ENCODE measurements at regions not wholly inside any gene's neighbourhood (a gene's known extent, or its start where the extent isn't known, plus 50 kb on each side); places are given as distances from the start of the nearest gene placed in this dataset.

DNA sequence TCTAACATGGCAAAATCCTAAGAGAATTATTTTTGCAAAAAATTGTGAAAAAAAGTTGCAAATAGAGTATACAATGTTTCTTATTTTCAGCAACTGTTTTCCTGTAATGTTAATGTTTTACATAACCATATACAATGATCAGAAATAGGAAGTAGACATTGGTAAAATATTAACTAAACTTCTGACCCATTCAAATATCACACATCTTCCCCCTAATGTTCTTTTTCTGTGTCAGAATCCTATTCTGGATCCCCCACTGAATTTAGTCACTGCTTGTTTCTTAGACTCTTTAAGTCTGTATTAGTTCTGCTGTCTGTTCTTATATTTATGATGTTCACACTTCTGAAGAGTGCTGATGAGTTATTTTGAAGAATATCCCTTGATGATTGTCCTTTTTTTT, 62.0 kb downstream of the HFE start:
- Histone ChIP-seq H3K4me1 (ENCODE audit: control insufficient read depth, insufficient read depth, low read length) (no peaks in the 10 kb centered on the region), H3K9me3 (ENCODE audit: control insufficient read depth, low read length) (no peaks in the 10 kb centered on the region), H3K9ac (ENCODE audit: low read length) (no peak overlapping the region), H3K4me3 (ENCODE audit: low read length) (no peak overlapping the region), H3K27me3 (replicated peaks; ENCODE audit: control insufficient read depth, insufficient read depth, low read length) (no peaks in the 10 kb centered on the region), H3K36me3 (ENCODE audit: control insufficient read depth, insufficient read depth, low read length, severe bottlenecking) (no peaks in the 10 kb centered on the region)
- no peak for DNase-seq (ENCODE audit: low read depth)

DNA sequence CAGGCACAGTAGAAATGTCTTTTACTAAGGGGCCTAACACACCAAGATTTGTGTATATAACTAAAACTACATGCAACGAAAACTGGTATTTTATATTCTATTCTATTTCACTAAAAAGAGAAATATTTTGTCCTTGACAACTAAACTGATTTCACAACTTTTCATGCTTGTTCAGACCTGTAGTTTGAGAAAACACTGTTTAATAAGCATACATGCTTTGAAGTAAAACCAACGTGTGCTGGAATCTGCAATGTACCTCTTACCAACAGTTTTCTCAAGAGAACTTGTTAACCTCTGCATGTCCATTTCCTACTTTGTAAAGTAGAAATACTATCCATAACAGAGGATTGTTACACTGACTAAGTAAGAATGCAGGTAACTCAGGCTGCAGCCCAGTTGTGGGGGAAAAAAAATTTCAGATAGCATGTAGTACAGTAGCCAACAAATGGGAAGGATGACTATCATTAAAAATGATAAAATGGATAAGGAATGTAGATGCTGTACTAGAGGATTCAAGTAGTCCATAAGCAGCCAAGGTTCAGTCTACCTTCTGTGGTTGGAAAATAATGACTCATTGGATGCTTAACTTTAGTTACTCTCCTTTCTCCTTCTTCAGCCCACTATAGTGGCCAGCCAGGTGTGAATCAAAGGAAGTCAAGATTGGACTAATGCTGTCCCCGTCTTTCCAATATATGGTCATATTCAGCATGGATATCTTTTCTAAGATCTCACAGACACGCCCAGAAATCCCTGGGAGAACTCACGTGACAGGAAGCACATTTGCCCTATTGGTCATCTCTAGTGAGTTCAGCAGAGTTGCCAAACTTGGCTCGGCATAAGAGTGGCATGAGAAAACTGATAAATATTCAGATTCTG, 65.2 kb downstream of the HFE start:
- Histone ChIP-seq H3K4me3 (ENCODE audit: low read length) (no peak overlapping the region), H3K27me3 (replicated peaks; ENCODE audit: control insufficient read depth, insufficient read depth, low read length) (no peaks in the 10 kb centered on the region), H3K9me3 (ENCODE audit: control insufficient read depth, low read length) (no peaks in the 10 kb centered on the region), H3K36me3 (ENCODE audit: control insufficient read depth, insufficient read depth, low read length, severe bottlenecking) (no peaks in the 10 kb centered on the region), H3K9ac (ENCODE audit: low read length) (no peak overlapping the region), H3K4me1 (ENCODE audit: control insufficient read depth, insufficient read depth, low read length) (peaks cover 15% of the 10 kb centered on the region)
- no peak for DNase-seq (ENCODE audit: low read depth)

- DNase-seq (ENCODE audit: low read depth), result peak; percentile 56
These were observed 68.1 kb downstream of the HFE start for GRCh38 chr6:26155061-26155930.

DNA sequence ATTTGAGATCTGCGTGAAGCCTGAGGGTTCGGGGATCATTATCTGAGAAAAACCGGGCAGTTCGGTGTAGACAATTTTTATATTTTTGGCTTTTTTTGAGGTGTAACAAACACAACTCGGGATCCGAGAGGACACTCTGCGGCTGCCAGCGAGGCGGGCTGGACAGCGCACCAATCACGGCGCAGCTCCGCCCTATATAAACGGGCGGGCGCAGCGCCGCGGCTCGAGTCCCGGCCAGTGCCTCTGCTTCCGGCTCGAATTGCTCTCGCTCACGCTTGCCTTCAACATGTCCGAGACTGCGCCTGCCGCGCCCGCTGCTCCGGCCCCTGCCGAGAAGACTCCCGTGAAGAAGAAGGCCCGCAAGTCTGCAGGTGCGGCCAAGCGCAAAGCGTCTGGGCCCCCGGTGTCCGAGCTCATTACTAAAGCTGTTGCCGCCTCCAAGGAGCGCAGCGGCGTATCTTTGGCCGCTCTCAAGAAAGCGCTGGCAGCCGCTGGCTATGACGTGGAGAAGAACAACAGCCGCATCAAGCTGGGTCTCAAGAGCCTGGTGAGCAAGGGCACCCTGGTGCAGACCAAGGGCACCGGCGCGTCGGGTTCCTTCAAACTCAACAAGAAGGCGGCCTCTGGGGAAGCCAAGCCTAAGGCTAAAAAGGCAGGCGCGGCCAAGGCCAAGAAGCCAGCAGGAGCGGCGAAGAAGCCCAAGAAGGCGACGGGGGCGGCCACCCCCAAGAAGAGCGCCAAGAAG, 69.0 kb downstream of the HFE start:
- peak; percentile 93 for DNase-seq (ENCODE audit: low read depth)

More at GRCh38 chr6:26155061-26155930, 68.1 kb downstream of the HFE start:
- Histone ChIP-seq H3K4me1 (ENCODE audit: control insufficient read depth, insufficient read depth, low read length) (peaks cover 32% of the 10 kb centered on the region), H3K27me3 (replicated peaks; ENCODE audit: control insufficient read depth, insufficient read depth, low read length) (no peaks in the 10 kb centered on the region), H3K36me3 (ENCODE audit: control insufficient read depth, insufficient read depth, low read length, severe bottlenecking) (no peaks in the 10 kb centered on the region), H3K9me3 (ENCODE audit: control insufficient read depth, low read length) (no peaks in the 10 kb centered on the region), H3K4me3 (ENCODE audit: low read length) (peak overlapping the region; percentile 93), H3K9ac (ENCODE audit: low read length) (peak overlapping the region; percentile 91)

GRCh38 chr6:26156850-26157250, 69.6 kb downstream of the HFE start:
- Histone ChIP-seq H3K9me3 (ENCODE audit: control insufficient read depth, low read length) (no peaks in the 10 kb centered on the region), H3K9ac (ENCODE audit: low read length) (peak overlapping the region; percentile 91), H3K4me3 (ENCODE audit: low read length) (peak overlapping the region; percentile 93), H3K4me1 (ENCODE audit: control insufficient read depth, insufficient read depth, low read length) (peaks cover 32% of the 10 kb centered on the region), H3K36me3 (ENCODE audit: control insufficient read depth, insufficient read depth, low read length, severe bottlenecking) (no peaks in the 10 kb centered on the region), H3K27me3 (replicated peaks; ENCODE audit: control insufficient read depth, insufficient read depth, low read length) (no peaks in the 10 kb centered on the region)
- peak; percentile 80 for DNase-seq (ENCODE audit: low read depth)

More for the DNA sequence above, 69.0 kb downstream of the HFE start:
- no peaks in the 10 kb centered on the region for H3K36me3 ChIP-seq (ENCODE audit: control insufficient read depth, insufficient read depth, low read length, severe bottlenecking)
- H3K4me1 ChIP-seq (ENCODE audit: control insufficient read depth, insufficient read depth, low read length), result peaks cover 32% of the 10 kb centered on the region
- H3K9ac ChIP-seq (ENCODE audit: low read length), result peak overlapping the region; percentile 91
- peak overlapping the region; percentile 93 for H3K4me3 ChIP-seq (ENCODE audit: low read length)
- no peaks in the 10 kb centered on the region for H3K9me3 ChIP-seq (ENCODE audit: control insufficient read depth, low read length)
- H3K27me3 ChIP-seq (replicated peaks; ENCODE audit: control insufficient read depth, insufficient read depth, low read length), result no peaks in the 10 kb centered on the region

DNA sequence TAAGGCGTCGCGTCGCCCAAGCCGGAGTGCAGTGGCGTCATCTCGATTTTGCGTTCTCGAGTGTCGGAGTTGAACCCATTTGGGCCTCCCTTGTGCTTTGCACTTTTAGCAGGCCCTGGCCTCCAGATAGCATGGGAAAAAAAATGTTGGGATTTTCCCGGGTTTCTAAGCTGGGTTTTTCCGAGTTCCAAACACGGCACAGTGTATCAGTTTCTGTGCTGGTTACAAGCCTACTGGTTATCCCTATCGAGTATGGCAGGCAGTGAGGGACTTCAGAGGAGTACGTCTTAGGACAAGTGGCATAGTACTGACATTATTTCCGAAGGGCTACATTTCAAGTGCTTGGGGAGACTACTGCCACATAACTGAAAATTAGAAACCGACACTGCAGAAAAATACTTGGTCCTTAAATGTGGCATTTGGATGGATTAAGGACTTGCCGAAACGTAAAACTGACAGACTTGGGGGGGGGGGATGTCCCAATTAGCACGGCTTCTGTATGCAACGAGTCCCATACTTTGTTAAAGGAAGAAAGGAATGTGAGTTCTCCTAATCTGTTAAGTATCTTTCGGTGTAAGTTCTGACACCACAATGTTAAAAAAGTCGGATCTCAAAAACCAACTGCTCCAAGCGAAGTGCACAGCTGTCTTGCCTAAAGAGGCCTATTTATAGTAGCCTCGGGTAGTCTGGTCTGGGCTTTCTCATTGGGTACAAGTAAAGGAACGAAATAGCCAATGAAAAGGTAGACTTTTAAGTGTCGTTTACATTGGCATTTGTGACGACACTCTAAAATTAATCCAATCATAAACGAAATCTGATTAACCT, 70.2 kb downstream of the HFE start:
- no peaks in the 10 kb centered on the region for H3K36me3 ChIP-seq (ENCODE audit: control insufficient read depth, insufficient read depth, low read length, severe bottlenecking)
- H3K4me1 ChIP-seq (ENCODE audit: control insufficient read depth, insufficient read depth, low read length), result peaks cover 32% of the 10 kb centered on the region
- peak; percentile 98 for DNase-seq (ENCODE audit: low read depth)
- H3K4me3 ChIP-seq (ENCODE audit: low read length), result peak overlapping the region; percentile 93
- H3K9ac ChIP-seq (ENCODE audit: low read length), result peak overlapping the region; percentile 91
- H3K9me3 ChIP-seq (ENCODE audit: control insufficient read depth, low read length), result no peaks in the 10 kb centered on the region
- H3K27me3 ChIP-seq (replicated peaks; ENCODE audit: control insufficient read depth, insufficient read depth, low read length), result no peaks in the 10 kb centered on the region

DNA sequence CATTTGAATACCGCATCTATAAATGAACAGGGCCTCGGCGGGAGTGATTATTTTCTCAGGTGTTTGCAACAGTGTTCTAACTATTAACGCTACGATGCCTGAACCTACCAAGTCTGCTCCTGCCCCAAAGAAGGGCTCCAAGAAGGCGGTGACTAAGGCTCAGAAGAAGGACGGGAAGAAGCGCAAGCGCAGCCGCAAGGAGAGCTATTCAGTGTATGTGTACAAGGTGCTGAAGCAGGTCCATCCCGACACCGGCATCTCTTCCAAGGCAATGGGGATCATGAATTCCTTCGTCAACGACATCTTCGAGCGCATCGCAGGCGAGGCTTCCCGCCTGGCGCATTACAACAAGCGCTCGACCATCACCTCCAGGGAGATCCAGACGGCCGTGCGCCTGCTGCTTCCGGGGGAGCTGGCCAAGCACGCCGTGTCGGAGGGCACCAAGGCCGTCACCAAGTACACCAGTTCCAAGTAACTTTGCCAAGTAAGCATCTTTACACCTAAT, 70.9 kb downstream of the HFE start:
- no peaks in the 10 kb centered on the region for H3K27me3 ChIP-seq (replicated peaks; ENCODE audit: control insufficient read depth, insufficient read depth, low read length)
- no peaks in the 10 kb centered on the region for H3K9me3 ChIP-seq (ENCODE audit: control insufficient read depth, low read length)
- H3K4me3 ChIP-seq (ENCODE audit: low read length), result peak overlapping the region; percentile 93
- no peak for DNase-seq (ENCODE audit: low read depth)
- H3K9ac ChIP-seq (ENCODE audit: low read length), result peak overlapping the region; percentile 81
- H3K36me3 ChIP-seq (ENCODE audit: control insufficient read depth, insufficient read depth, low read length, severe bottlenecking), result no peaks in the 10 kb centered on the region
- peaks cover 32% of the 10 kb centered on the region for H3K4me1 ChIP-seq (ENCODE audit: control insufficient read depth, insufficient read depth, low read length)

GRCh38 chr6:26158581-26159356, 71.5 kb downstream of the HFE start:
- no peaks in the 10 kb centered on the region for H3K27me3 ChIP-seq (replicated peaks; ENCODE audit: control insufficient read depth, insufficient read depth, low read length)
- H3K4me1 ChIP-seq (ENCODE audit: control insufficient read depth, insufficient read depth, low read length), result peaks cover 32% of the 10 kb centered on the region
- peak overlapping the region; percentile 93 for H3K4me3 ChIP-seq (ENCODE audit: low read length)
- H3K9me3 ChIP-seq (ENCODE audit: control insufficient read depth, low read length), result no peaks in the 10 kb centered on the region
- H3K9ac ChIP-seq (ENCODE audit: low read length), result peak overlapping the region; percentile 81
- H3K36me3 ChIP-seq (ENCODE audit: control insufficient read depth, insufficient read depth, low read length, severe bottlenecking), result no peaks in the 10 kb centered on the region
- DNase-seq (ENCODE audit: low read depth), result peak; percentile 82

GRCh38 chr6:26159357-26160273, 72.4 kb downstream of the HFE start:
- peak overlapping the region; percentile 93 for H3K4me3 ChIP-seq (ENCODE audit: low read length)
- peak; percentile 61 for DNase-seq (ENCODE audit: low read depth)
- H3K4me1 ChIP-seq (ENCODE audit: control insufficient read depth, insufficient read depth, low read length), result peaks cover 32% of the 10 kb centered on the region
- H3K36me3 ChIP-seq (ENCODE audit: control insufficient read depth, insufficient read depth, low read length, severe bottlenecking), result no peaks in the 10 kb centered on the region
- H3K9ac ChIP-seq (ENCODE audit: low read length), result peak overlapping the region; percentile 81
- no peaks in the 10 kb centered on the region for H3K27me3 ChIP-seq (replicated peaks; ENCODE audit: control insufficient read depth, insufficient read depth, low read length)
- no peaks in the 10 kb centered on the region for H3K9me3 ChIP-seq (ENCODE audit: control insufficient read depth, low read length)
